ENCODE measurements at regions not wholly inside any gene's neighbourhood (a gene's known extent, or its start where the extent isn't known, plus 50 kb on each side); places are given as distances from the start of the nearest gene placed in this dataset.
A peak's percentile ranks its signal among the peaks of the same experiment; 100 is the strongest.

DNA sequence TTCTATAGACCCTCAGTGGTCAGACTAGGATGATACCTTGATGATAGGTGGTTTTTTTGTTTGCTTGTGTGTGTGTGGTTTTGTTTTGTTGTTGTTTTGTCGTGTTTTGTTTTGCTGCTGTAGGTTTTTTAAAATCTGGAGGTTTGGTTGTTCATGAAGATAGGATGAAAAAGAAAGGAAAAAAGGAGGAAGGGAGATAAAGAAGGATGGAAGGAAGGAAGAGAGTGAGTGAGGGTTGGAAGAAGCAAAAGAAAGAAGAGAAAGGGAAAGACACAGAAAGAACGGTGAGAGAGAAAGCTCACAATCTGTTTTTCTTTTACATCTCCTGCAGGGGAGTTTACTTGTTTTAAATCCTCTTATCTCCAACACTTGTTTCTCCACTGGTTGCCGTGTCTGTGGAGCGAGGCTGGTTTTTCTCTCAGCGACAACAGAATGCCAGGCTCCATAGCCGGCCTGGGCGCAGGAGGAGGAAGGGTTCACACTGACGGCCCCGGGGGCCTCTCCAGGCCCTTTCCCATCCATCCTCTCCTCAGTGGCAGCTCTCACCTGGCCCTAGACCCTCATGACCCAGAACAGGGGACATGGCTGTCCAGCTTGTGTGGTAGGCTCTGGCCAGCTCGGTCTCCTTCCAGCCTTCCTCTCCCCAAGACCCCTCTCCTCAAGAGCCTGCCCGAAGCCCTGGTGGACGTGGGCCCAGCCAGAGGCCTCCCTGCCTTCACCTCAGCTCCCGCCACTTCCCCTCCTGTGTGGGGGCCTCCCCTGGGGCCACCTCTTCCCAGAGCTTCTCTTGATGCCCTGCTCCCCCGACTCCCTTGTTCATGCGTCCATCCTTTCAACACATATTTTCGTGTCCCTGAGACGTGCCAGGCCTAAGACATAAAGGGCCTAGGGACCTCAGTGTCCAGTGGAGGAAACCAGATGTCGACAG, 168.4 kb downstream of the VEGFA start (continued):
- TF ChIP-seq PHF20 (IDR thresholded peaks at IDR 0.05; ENCODE audit: partially characterized antibody) (peak; percentile 34), OTX1 (CRISPR knock-in tag; IDR thresholded peaks at IDR 0.05) (peak; percentile 93; the same call in 1 of the 2 replicates), HIVEP1 (CRISPR knock-in tag; IDR thresholded peaks at IDR 0.05) (0 out of 2 replicates have a peak, but pooled peaks have one; percentile 22), ZFP1 (CRISPR knock-in tag; IDR thresholded peaks at IDR 0.05) (peak; percentile 55; the same call in 1 of the 2 replicates), TCFL5 (CRISPR knock-in tag; conservative IDR thresholded peaks at IDR 0.05) (peak; percentile 47; the same call in 1 of the 2 replicates), HDAC1 (IDR thresholded peaks at IDR 0.05) (peak in 1 of 2 experiments; percentile 73; a peak in 2 of 4 replicates), RBFOX2 (IDR thresholded peaks at IDR 0.05; ENCODE audit: low read depth, low read length) (no peak), SNIP1 (IDR thresholded peaks at IDR 0.05; ENCODE audit: low read depth) (peak; percentile 70; the same call in 1 of the 2 replicates), TRIM24 (IDR thresholded peaks at IDR 0.05) (peak; percentile 5 to 19; a peak in 1 of 4 replicates), SRSF1 (IDR thresholded peaks at IDR 0.05; ENCODE audit: low read depth, low read length) (no peak), DPF2 (IDR thresholded peaks at IDR 0.05) (peak; percentile 54), MTA2 (IDR thresholded peaks at IDR 0.05; ENCODE audit: low read depth) (peak; percentile 15; the same call in 1 of the 2 replicates), ZNF76 (CRISPR knock-in tag; IDR thresholded peaks at IDR 0.05; ENCODE audit: borderline replicate concordance) (no peak), IRF2 (CRISPR knock-in tag; IDR thresholded peaks at IDR 0.05) (no peak)
- TF ChIP-seq, protein P1, sequence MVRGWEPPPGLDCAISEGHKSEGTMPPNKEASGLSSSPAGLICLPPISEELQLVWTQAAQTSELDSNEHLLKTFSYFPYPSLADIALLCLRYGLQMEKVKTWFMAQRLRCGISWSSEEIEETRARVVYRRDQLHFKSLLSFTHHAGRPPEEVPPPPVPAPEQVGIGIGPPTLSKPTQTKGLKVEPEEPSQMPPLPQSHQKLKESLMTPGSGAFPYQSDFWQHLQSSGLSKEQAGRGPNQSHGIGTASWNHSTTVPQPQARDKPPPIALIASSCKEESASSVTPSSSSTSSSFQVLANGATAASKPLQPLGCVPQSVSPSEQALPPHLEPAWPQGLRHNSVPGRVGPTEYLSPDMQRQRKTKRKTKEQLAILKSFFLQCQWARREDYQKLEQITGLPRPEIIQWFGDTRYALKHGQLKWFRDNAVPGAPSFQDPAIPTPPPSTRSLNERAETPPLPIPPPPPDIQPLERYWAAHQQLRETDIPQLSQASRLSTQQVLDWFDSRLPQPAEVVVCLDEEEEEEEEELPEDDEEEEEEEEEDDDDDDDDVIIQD (CRISPR knock-in tag; IDR thresholded peaks at IDR 0.05): no peak
- TF ChIP-seq, protein P2, sequence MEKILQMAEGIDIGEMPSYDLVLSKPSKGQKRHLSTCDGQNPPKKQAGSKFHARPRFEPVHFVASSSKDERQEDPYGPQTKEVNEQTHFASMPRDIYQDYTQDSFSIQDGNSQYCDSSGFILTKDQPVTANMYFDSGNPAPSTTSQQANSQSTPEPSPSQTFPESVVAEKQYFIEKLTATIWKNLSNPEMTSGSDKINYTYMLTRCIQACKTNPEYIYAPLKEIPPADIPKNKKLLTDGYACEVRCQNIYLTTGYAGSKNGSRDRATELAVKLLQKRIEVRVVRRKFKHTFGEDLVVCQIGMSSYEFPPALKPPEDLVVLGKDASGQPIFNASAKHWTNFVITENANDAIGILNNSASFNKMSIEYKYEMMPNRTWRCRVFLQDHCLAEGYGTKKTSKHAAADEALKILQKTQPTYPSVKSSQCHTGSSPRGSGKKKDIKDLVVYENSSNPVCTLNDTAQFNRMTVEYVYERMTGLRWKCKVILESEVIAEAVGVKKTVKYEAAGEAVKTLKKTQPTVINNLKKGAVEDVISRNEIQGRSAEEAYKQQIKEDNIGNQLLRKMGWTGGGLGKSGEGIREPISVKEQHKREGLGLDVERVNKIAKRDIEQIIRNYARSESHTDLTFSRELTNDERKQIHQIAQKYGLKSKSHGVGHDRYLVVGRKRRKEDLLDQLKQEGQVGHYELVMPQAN (IDR thresholded peaks at IDR 0.05; ENCODE audit: borderline replicate concordance): peak; percentile 63; the same call in 1 of the 2 replicates
- TF ChIP-seq, protein P3, sequence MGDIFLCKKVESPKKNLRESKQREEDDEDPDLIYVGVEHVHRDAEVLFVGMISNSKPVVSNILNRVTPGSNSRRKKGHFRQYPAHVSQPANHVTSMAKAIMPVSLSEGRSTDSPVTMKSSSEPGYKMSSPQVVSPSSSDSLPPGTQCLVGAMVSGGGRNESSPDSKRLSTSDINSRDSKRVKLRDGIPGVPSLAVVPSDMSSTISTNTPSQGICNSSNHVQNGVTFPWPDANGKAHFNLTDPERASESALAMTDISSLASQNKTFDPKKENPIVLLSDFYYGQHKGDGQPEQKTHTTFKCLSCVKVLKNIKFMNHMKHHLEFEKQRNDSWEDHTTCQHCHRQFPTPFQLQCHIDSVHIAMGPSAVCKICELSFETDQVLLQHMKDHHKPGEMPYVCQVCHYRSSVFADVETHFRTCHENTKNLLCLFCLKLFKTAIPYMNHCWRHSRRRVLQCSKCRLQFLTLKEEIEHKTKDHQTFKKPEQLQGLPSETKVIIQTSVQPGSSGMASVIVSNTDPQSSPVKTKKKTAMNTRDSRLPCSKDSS (IDR thresholded peaks at IDR 0.05; ENCODE audit: low read depth, partially characterized antibody): peak; percentile 40
- TF ChIP-seq, protein P4, sequence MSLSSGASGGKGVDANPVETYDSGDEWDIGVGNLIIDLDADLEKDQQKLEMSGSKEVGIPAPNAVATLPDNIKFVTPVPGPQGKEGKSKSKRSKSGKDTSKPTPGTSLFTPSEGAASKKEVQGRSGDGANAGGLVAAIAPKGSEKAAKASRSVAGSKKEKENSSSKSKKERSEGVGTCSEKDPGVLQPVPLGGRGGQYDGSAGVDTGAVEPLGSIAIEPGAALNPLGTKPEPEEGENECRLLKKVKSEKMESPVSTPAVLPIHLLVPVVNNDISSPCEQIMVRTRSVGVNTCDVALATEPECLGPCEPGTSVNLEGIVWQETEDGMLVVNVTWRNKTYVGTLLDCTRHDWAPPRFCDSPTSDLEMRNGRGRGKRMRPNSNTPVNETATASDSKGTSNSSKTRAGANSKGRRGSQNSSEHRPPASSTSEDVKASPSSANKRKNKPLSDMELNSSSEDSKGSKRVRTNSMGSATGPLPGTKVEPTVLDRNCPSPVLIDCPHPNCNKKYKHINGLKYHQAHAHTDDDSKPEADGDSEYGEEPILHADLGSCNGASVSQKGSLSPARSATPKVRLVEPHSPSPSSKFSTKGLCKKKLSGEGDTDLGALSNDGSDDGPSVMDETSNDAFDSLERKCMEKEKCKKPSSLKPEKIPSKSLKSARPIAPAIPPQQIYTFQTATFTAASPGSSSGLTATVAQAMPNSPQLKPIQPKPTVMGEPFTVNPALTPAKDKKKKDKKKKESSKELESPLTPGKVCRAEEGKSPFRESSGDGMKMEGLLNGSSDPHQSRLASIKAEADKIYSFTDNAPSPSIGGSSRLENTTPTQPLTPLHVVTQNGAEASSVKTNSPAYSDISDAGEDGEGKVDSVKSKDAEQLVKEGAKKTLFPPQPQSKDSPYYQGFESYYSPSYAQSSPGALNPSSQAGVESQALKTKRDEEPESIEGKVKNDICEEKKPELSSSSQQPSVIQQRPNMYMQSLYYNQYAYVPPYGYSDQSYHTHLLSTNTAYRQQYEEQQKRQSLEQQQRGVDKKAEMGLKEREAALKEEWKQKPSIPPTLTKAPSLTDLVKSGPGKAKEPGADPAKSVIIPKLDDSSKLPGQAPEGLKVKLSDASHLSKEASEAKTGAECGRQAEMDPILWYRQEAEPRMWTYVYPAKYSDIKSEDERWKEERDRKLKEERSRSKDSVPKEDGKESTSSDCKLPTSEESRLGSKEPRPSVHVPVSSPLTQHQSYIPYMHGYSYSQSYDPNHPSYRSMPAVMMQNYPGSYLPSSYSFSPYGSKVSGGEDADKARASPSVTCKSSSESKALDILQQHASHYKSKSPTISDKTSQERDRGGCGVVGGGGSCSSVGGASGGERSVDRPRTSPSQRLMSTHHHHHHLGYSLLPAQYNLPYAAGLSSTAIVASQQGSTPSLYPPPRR (CRISPR knock-in tag; IDR thresholded peaks at IDR 0.05; ENCODE audit: borderline replicate concordance): no peak

Measured in K562 (cell line).